SH-SY5Y (cell line): ENCODE measurements at regions not wholly inside any gene's neighbourhood (a gene's known extent, or its start where the extent isn't known, plus 50 kb on each side); places are given as distances from the start of the nearest gene placed in this dataset.

Source experiments
- GATA2 ChIP-seq: IDR thresholded peaks from 2 replicates; pipeline ENCODE4 v1.6.1; 2011; ENCODE audit warnings: mild to moderate bottlenecking, low read depth, low read length
- GATA3 ChIP-seq: IDR thresholded peaks from 2 replicates; pipeline ENCODE4 v1.6.1; 2011; ENCODE audit warnings: low read depth, mild to moderate bottlenecking, low read length, moderate library complexity

DNA sequence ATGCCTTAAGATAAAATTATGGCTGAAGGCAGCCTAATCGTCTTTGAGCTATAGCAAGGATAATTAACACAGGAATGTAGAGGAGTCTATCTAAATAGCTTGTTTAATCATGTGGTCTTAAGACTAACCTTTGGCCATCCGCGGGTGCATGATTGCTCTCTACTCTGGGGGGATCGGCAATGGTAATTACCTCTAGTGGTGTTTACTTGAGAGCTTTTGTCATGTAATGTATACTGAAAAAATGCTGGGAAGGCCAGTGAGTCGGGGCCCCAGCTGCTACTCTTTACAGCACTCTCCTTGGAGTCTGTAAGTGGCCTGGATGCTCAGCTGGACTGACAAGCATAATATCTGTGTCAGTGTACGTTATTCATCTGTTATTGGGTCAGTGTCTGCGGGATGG, 65.5 kb upstream of the GNPDA2 start:
- TF ChIP-seq GATA3 (no peak), GATA2 (no peak)
